NCI-H774 (cell line): ENCODE measurements at regions not wholly inside any gene's neighbourhood (a gene's known extent, or its start where the extent isn't known, plus 50 kb on each side); places are given as distances from the start of the nearest gene placed in this dataset.
"Not testable (repeated sequence)": the region's sequence is repeated elsewhere in the genome, so short reads cannot be mapped to it uniquely, and the experiment has no call there.

Experiments used
- DNase-seq: peaks from one replicate; lab custom pipeline; 2025; lab: John Stamatoyannopoulos, UW

DNA sequence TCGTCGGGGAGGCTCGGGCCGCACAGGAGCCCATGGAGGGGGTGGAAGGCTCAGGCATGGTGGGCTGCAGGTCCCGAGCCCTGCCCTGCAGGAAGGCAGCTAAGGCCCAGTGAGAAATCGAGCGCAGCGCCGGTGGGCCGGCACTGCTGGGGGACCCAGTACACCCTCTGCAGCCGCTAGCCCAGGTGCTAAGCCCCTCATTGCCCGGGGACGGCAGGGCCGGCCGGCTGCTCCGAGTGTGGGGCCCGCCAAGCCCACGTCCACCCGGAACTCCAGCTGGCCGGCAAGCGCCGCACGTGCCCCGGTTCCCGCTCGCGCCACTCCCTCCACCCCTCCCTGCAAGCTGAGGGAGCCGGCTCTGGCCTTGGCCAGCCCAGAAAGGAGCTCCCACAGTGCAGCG is 395.6 kb upstream of the MGMT start:
- DNase-seq = not testable (repeated sequence)

DNA sequence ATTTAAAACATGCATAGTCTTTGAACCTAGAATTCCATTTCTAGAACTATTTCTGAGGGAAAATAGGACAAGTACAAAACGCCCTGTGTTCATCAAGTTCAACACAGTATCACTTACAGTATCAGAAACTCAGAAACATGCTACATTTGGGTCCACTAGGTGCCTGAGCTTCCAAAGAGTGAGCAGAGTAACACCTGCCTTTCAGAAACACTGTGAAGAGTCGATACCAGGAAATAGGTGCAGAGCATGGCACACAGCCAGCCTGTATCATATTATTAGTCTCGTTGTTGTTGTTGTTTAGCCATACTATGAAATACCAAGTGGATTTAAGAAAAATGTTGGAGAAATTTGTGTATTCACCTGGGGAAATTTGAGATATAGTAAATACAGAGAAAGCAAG is 392.1 kb upstream of the MGMT start:
- DNase-seq = no peak

DNA sequence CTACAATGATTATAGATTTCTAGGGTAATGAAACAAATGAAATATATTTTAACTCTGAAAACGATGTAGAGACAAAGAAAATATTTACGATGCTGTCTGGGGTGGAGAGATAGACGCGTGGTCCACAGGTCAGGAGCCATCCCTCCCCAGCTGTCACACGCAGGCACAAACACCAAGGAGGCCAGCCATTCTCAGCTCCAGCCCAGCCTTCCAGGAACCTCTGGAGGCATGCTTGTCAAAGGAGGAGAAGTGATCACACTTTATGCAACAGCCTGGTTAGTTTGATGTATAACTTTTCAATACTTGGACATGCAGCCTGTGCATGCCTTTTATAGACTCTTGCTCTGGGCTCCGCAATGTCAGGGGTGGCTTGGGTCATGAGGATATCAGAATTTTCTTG is 391.5 kb upstream of the MGMT start:
- no peak for DNase-seq

DNA sequence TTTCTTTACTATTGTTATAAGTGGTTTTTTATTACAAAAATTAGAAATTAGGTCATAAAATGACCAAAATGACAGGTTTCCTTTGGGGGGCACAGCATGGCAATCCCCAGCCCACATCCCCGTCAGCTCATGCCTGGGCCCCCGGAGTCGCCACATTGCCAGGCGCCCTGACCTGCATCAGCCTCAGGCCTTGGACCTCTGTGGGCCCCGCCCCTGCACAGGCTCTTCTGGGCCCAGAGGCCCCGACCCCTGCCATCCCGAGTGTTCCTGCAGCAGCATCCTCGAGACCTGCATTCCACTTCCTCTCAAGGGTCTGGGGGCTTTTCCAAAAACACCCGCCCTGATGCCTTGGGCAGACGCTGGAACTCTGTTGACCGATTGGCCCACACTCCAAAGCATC is 391.1 kb upstream of the MGMT start:
- no peak for DNase-seq

DNA sequence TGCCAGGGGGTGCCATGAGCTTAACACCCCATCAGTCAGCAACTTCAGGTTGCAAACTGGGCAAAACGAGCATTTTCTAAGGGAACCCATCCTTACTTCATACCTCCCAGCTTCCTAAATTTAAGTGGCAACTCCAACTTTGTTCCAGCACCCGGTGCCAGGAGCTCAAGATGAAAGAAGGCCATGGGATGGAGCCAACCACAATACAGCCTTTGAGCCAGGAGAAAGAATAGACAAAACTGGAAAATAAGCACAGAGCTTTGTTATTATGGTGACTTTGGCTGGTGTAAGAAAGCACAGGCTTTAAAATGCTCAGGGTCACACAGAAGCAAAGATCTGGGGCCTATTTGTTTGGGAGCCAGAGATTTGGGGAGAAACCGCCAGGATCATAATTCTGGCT is 388.7 kb upstream of the MGMT start:
- no peak for DNase-seq

DNA sequence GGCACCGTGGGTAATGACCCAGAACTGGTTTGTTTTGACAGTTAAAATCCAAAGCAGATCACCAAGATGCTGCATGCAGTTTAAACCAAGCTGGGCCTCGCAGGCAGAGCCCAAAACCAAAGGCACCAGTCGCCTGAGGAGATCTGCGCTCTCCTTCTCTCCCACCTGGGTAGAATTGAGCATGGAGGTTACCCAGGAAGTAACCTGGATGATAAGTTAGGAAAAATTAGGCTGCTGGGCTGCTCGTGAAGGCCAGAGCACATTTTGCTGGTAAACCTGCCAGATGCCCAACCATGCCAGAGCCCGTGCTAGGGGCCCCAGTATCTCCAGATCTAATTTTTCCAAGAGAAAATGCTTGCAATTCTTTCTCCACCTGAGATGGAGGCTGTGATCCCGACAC is 388.3 kb upstream of the MGMT start:
- DNase-seq = no peak

DNA sequence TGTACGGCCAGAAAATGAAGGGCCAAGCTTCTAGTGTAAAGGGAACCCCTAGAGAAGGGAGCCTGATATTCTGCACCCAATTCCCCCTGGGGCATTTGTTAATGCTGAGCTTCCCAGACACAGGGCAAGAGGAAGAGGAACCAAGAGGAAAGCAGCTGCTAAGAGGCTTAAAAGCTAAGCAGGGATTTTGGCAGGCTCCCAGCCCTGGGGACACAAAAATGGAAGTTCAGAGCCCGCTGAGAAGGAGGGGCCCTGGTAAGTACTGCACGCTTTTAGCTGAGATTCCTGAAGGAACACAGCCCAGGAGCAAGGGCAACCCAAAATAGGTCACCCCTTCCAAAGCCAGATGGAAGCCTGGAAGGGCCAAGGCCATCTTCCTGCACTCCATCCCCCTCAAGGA is 387.3 kb upstream of the MGMT start:
- DNase-seq = no peak

DNA sequence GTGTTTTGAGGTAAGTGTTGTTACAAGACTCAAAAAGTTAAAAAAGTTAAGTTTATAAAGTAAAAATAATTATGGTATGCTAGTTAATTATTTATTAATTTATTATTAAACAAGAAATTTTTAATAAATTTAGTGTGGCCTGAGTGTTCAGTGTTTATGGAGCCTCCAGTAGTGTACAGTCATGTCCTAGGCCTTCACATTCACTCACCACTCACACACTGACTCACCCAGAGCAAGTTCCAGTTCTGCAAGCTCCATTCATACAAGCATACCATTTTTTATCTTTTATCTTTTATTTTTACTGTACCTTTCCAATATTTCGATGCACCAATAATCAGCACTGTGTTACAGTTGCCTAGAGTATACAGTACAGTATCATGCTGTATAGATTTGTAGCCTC is 381.2 kb upstream of the MGMT start:
- DNase-seq = no peak

DNA sequence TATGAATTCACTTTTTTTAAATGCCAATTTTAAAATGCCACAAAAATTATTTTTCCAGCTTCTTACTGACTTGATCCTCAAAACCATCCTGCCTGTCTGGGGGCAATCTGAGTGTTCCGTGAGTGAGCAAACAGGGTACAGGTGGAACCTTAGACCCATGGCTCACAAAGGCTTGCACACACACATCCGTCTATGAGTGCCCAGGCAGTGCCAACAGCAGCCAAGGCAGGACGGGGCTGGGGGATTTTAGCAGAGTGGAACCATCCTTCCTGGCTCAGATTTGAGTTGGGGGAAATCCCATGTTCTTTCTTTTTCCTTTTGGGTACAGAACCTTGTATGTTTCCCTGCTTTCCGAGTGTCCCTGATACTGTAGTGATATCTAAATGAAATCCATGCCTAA is 377.7 kb upstream of the MGMT start:
- no peak for DNase-seq

DNA sequence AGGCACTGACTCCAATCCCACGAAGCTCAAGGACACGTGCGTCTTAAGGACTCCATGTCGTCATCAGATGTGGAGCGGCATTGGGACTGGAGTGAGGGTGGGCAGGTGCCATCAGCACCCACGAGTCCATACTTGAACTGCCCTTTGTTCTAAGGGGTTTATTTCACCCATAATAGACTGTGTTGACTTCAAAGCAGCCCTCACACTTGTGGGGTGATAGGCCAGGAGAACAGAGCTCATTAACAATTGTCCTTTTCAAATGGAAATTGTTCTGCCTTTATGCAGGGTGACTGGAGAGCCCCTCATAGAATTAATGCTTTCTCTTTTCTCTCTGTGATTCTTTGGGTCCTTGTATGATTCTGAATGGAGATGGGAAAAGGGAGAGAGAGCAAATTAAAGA is 376.9 kb upstream of the MGMT start:
- no peak for DNase-seq

DNA sequence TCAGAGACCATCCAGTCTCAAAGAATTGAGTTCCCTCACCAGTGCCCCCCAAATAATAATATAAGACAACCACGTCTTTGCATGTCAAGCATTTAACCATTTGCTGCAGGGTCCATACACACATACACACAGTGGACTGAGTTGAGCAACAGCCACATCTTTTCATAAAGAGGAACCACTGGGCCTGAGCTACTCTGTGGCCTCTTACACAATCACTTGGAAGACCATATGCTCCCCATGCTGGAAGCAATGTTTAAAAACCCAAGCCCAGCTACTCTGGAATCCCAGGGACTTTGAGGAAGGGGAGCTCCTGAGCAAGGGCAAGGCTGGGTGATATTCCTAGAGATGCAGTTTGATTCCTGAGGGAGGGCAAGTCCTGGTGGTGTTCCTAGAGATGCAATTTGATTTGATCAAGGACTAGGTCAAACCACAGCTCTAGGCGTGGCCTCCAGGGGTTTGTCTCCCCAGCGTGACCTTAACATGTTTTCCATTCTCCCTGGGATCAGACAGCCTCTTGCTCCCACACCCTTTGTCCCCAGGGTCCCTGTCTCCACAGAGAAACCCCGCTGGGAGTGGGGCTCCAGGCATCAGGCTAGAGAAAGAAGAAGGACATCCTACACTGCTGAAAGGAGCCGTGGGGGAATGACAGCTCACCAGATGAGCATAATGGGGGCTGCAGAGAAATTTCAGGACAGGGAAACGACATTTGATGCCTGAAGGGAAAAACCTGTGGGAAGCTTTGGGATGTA is 376.2 kb upstream of the MGMT start:
- no peak for DNase-seq

DNA sequence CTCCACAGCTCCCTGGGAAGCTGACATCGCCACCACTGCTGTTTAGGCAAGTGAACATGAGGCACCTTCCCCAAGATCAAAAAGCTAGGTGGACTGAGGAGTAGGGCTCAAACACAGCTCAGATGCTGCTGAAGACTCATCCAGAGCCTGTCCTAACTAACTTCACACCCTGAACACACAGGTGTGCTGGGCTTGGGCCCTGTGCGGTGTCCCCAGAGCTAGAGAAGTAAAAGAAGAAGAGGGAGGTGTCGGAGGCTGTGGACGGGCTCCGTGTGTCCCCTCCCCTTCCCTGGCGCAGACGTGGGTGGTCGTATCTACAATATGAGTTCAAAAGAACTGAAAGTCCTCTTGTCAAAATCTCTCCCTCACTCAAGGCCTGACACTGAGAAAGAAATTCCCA is 373.4 kb upstream of the MGMT start:
- no peak for DNase-seq

DNA sequence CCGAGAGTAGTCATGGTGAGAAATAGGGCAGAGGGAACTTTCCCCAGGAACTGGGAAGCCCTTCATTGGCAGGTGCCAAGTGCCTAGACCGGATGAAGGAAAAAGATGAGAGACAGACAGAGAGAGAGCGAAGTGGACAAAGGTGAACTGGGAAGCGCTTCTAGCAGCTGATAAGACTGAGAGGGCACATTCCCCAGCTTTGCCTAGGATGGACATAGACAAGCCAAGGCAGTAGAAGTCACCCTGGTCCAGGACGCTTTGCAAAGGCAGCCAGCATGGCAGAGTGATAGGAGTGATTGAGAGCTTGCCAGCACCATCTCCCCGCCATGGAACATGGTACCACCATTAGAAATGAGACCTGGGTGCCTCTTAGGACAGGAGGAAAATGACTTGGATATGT is 372.8 kb upstream of the MGMT start:
- DNase-seq = no peak

DNA sequence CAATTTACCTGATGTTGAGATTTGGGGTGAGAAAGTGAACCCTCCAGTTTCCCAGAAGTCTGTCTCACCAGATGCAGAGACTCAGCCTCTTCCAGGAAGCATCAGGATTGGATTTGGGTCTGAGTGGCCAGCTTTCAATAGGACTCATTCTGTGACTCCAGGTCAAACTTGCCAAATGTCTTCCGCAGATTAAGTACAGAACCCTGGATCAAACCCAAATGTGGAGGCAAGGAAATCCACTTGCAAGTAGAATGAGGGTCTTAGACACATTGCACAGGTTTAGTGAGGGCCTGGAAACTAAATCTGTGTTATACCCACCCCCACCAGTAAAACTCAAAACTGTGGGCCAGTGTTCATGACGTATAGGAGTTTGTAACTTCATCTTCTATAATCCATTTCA is 372.2 kb upstream of the MGMT start:
- DNase-seq = no peak

DNA sequence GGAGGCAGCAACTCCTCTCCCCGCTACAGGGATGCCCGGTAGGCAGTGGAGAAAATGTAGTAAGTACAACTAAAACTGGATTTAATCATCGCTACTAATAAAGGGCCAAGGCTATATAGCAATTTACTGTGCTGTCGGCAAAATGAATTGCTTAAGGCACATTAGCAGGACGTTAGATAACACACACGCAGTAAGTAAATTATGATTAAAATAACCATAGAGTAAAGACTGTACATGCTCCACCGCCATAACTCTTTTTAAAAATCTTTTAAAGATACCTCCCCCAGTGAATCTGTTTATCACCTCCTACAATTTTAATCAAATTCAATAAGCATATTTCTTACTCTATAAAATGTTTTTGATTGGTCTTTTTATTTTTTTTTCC is 371.4 kb upstream of the MGMT start:
- no peak for DNase-seq

DNA sequence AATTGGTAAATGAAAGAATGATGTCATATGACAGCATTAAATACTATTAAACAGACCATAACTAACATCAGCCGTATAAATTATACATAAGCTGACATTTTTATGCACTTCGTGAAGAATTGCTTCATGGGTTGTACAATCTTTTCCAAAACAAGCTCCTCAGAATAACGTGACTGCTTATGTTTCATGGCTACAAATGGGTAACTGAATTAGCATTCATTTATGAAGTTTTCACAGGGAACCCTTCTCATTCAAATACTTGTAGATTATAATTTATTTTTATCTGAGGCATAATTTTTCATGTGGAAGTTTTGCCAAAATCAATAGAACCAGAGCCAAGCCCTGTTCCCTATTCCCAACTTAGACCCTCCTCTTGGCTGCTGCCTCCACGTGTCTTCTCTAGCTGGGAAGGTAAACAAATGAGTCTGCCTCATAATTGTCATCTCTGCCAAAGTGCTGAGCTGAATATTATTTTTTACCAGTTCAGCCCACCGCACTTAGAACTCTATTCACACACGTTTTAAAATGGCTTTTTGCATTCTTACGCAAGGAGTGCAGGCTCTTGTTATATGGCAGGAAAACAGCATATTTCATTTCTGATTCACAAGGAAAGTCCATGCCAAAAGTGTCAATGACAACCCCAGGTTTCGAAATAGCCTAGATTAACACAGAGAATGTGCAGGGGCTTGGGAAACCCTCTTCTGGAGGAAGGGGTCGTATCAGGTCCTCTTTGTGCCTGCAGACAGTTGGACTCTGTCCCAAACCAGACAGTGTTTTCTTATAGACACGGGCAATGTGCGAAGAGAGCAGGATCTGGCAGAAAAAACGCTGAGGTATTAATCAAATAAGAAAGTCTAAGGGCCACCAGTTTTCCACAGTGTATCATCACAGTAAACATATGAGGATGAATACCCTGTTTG is 370.7 kb upstream of the MGMT start:
- DNase-seq = no peak

DNA sequence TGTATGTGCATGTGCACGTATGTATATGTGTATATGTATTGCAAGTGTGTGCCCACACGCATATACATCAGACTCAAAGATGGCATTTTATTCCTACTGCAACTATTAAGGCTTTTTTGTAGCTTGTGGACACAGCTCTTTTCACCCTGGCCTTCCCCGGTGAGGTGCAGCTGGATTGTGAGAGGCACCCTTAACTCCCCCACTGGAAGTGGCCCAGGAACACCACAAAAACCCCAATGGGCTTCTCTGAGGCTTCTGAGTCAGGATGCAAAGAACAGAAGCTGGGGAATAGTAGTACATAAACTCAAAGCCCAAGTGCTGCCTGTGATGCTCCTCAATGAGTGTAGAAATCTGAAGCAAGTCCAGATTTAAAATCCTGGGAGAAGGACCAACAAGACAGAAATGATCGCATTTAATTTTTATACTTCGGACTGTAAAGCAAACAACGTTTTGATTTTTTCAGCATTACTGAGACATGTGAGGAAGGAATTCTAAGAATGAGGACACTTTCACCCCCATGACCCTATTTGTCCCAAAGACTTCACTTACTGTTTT is 369.2 kb upstream of the MGMT start:
- no peak for DNase-seq

DNA sequence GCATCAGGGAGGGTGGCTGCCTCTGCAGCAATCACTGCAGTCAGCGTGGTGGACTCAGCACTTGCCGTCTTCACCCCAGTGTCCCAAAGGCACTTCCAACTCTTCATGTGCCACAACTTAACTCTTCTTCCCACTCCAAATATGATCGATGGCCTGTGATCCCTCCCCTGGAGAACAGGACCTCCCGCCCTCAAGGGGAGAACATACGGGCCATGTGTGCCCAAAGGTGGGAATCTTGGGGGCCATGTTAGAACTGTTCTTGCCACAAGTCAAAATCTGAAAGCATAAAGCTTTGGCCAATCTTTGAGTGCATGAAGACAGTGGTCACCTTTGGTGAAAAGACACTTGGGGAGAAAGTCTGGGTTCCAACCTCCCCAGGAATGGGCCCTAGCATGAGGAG is 368.5 kb upstream of the MGMT start:
- DNase-seq = no peak

DNA sequence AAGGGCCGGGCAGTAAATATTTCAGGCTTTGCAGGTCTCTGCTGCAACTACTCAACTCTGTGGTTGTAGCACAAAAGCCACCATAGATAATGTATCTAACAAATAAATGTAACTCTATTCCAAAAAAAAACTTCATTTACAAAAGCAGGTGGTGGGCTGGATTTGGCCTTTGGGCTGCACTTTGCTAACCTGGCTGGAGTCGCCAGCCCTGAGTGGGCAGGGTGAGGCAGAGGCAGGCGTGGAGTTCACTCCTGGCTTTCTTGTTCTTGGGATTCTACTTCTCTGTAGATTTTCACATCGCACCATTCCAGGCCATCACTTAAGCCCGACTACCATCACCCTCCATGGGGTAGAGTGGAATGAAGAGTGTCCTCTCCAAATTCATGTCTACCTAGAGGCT is 367.6 kb upstream of the MGMT start:
- DNase-seq = no peak

DNA sequence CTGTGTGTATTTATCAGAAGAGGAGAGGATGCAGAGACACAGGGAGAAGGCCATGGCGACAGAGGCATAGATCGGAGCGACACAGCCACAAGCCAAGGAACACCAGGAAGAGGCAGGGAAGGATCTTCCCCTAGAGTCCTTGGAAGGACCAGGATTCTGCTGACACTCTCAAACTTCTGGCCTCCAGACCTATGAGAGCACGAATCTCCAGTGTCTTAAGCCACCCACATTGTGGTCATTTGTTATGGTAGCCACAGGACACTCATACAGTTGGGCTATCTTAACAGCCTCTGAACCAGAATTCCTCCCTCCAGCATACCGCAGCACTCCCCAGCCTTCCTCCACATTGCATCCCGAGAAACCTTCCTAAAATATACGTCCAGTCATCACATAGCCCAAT is 367.0 kb upstream of the MGMT start:
- DNase-seq = no peak

DNA sequence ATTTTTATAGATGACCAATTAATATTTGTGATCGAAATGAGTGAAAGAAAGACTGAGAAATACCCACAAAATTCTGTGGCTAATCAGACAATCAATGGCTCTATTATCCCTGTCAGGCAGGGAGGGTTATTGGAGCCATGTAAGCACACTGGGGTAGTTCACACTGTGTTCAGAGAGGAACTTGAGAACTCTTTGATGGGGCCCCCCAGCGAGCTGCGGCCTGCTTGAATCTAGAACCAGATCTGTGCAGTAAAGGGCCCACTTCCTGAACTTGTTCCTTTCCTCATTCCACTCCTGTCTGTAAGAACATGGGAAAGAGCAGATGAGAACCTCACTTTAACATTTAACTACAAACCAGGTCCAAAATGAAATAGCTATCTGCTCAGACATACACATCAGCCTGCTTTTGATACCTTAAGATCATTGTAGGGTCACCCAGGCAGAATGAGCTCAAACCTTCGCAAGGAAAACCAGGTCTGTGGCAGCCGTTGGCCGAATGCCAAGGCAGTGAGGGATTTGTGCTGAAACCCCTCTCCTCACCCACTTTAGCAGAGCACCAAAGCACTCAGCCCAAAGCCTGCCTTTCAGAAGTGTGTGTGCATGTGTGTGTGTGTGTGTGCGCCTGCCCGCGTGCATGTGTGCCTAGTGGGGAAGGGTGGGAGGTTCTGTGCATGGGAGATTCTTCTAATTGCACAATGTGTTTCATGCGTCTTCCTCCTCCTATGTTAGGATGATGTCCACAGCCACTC is 365.6 kb upstream of the MGMT start:
- no peak for DNase-seq

DNA sequence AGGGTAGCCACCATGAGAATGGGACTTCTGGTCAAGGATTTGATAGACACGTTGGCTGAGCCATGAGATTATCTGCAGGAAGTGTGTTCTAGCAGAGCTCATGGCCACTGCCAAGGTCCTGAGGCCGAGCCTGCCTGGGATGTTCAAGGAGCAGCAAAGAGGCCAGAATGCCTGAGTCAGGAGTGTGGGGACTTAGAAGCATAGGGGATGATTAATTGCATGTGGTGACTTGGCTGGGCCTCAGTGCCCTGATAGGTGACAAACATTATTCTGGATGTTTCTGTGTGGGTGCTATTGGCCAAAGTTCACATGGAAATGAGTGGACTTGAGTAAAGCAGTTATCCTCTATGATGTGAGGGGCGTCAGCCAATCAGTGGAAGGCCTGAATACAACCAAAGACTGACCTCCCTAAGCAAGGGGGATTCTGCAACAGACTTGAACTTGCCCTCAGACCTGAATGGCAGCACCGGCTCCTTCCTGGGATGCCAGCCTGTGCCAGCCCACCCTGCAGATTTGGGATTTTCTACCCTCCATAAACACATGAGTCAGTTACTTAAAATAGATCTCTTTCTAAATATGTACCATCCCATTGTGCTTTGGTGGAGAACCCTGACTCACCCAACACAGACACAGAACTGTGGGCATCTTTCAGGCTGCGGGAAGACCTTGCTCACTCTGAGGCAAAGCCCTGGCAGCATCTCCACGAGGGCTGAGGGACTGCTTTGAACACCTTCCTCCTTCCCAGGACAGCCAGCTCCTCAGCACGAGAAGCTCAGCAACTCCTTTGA is 363.9 kb upstream of the MGMT start:
- DNase-seq = no peak
